ENCODE measurements at regions not wholly inside any gene's neighbourhood (a gene's known extent, or its start where the extent isn't known, plus 50 kb on each side); places are given as distances from the start of the nearest gene placed in this dataset.

DNA sequence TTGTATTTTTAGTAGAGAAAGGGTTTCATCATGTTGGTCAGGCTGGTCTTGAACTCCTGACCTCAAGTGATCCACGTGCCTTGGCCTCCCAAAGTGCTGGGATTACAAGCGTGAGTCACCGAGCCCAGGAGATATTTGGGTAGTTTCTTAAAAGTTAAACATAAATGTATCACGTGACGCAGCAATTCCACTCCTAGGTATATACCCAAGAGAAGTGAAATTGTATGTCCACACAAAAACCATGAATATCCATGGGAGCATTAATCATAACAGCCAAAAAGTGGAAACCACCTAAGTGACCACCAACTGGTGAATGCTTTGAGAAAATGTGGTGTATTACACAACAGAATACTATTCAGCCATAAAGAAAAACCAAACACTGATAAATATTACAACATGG is 164.8 kb downstream of the MRPL14 start:
- no peak for DNase-seq
- Histone ChIP-seq H3K27ac (ENCODE audit: low read depth in 1 of 2, low read length in 1 of 2) (no peak overlapping the region), H3K36me3 (ENCODE audit: control insufficient read depth in 4 of 4, insufficient read depth in 4 of 4, low read length in 4 of 4) (no peaks in the 10 kb centered on the region), H3K9me3 (ENCODE audit: control insufficient read depth in 4 of 4, insufficient read depth in 3 of 4, low read length in 3 of 4) (no peaks in the 10 kb centered on the region), H3K27me3 (ENCODE audit: control insufficient read depth in 3 of 3, insufficient read depth in 3 of 3, low read length in 2 of 3) (no peaks in the 10 kb centered on the region), H3K9ac (ENCODE audit: insufficient read depth in 1 of 2, low read length in 2 of 2) (no peak overlapping the region), H3K4me3 (no peak overlapping the region), H3K4me1 (ENCODE audit: control insufficient read depth in 5 of 5, insufficient read depth in 5 of 5, low read length in 5 of 5) (no peaks in the 10 kb centered on the region)
- WGBS, 2 donors, result 92 to 96% methylated on average over 5 of the region's 5 CpGs
- no peak for ATAC-seq (ENCODE audit: insufficient read depth, low FRiP score)
- TF ChIP-seq, protein P1, sequence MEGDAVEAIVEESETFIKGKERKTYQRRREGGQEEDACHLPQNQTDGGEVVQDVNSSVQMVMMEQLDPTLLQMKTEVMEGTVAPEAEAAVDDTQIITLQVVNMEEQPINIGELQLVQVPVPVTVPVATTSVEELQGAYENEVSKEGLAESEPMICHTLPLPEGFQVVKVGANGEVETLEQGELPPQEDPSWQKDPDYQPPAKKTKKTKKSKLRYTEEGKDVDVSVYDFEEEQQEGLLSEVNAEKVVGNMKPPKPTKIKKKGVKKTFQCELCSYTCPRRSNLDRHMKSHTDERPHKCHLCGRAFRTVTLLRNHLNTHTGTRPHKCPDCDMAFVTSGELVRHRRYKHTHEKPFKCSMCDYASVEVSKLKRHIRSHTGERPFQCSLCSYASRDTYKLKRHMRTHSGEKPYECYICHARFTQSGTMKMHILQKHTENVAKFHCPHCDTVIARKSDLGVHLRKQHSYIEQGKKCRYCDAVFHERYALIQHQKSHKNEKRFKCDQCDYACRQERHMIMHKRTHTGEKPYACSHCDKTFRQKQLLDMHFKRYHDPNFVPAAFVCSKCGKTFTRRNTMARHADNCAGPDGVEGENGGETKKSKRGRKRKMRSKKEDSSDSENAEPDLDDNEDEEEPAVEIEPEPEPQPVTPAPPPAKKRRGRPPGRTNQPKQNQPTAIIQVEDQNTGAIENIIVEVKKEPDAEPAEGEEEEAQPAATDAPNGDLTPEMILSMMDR (IDR thresholded peaks at IDR 0.05; ENCODE audit: control extremely low read depth, extremely low read depth), result no peak

DNA sequence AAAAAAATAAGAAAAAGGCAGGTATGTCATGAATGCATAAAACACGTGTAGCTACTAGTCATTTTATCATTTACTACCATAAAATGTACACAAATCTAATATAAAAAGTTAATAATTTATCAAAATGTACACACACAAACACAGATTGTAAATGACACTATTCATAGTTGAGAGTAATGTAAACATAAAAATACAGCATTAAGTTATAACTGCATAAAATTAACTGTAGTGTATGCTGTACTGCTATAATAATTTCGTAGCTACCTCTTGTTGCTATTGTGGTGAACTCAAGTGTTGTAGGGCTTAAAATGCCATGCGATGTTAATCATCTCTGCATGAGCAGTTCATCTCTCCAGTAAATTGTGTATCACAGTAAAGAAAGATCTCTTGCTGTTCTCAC is 170.0 kb downstream of the MRPL14 start:
- no peak overlapping the region for H3K27ac ChIP-seq (ENCODE audit: low read depth in 1 of 2, low read length in 1 of 2)
- TF ChIP-seq, protein P1 (IDR thresholded peaks at IDR 0.05; ENCODE audit: control extremely low read depth, extremely low read depth), result no peak
- ATAC-seq (ENCODE audit: insufficient read depth, low FRiP score), result no peak
- 63 to 87% methylated on average over 3 of the region's 3 CpGs for whole genome bisulfite sequencing, 2 donors
- no peaks in the 10 kb centered on the region for H3K27me3 ChIP-seq (ENCODE audit: control insufficient read depth in 3 of 3, insufficient read depth in 3 of 3, low read length in 2 of 3)
- H3K4me1 ChIP-seq (ENCODE audit: control insufficient read depth in 5 of 5, insufficient read depth in 5 of 5, low read length in 5 of 5), result peaks cover 0 to 2% (median 0%) of the 10 kb centered on the region in 5 donors
- H3K9ac ChIP-seq (ENCODE audit: insufficient read depth in 1 of 2, low read length in 2 of 2), result no peak overlapping the region
- no peak overlapping the region for H3K4me3 ChIP-seq
- peaks cover 0 to 4% (median 0%) of the 10 kb centered on the region in 4 donors for H3K9me3 ChIP-seq (ENCODE audit: control insufficient read depth in 4 of 4, insufficient read depth in 3 of 4, low read length in 3 of 4)
- no peak for DNase-seq
- no peaks in the 10 kb centered on the region for H3K36me3 ChIP-seq (ENCODE audit: control insufficient read depth in 4 of 4, insufficient read depth in 4 of 4, low read length in 4 of 4)

DNA sequence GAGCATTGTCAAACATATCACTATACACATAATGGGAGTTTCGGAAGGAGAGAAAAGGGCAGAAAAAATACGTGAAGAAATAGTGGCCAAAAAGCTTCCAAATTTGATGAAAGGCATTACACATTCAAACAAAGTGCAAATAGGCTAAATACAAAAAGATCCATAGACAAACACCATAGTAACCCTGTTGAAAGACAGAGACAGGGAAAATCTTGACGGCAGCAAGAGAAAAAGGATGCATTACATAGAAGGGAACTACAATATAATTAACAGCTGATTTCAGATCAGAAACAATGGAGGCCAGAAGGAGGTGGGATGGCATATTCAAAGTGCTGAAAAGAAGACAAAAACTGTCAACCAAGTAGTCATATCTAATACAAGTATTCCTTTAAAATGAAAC is 170.8 kb downstream of the MRPL14 start:
- no peak for DNase-seq
- H3K36me3 ChIP-seq (ENCODE audit: control insufficient read depth in 4 of 4, insufficient read depth in 4 of 4, low read length in 4 of 4), result no peaks in the 10 kb centered on the region
- no peak overlapping the region for H3K4me3 ChIP-seq
- ATAC-seq (ENCODE audit: insufficient read depth, low FRiP score), result no peak
- peaks cover 0 to 4% (median 0%) of the 10 kb centered on the region in 4 donors for H3K9me3 ChIP-seq (ENCODE audit: control insufficient read depth in 4 of 4, insufficient read depth in 3 of 4, low read length in 3 of 4)
- 89 to 94% methylated on average over 3 of the region's 3 CpGs for WGBS, 2 donors
- no peak overlapping the region for H3K27ac ChIP-seq (ENCODE audit: low read depth in 1 of 2, low read length in 1 of 2)
- H3K4me1 ChIP-seq (ENCODE audit: control insufficient read depth in 5 of 5, insufficient read depth in 5 of 5, low read length in 5 of 5), result peaks cover 0 to 10% (median 0%) of the 10 kb centered on the region in 5 donors
- TF ChIP-seq, protein P1 (IDR thresholded peaks at IDR 0.05; ENCODE audit: control extremely low read depth, extremely low read depth), result no peak
- no peaks in the 10 kb centered on the region for H3K27me3 ChIP-seq (ENCODE audit: control insufficient read depth in 3 of 3, insufficient read depth in 3 of 3, low read length in 2 of 3)
- H3K9ac ChIP-seq (ENCODE audit: insufficient read depth in 1 of 2, low read length in 2 of 2), result no peak overlapping the region

All from lung (tissue), 11 donors.